GM18505 (cell line): ENCODE measurements at regions not wholly inside any gene's neighbourhood (a gene's known extent, or its start where the extent isn't known, plus 50 kb on each side); places are given as distances from the start of the nearest gene placed in this dataset.

ENCODE experiments used
- ATAC-seq: cut with Tn5 transposase; IDR thresholded peaks from one replicate; pipeline ENCODE4 v1.9.1; 2021; ENCODE audit not compliant: unreplicated experiment
- POLR2A ChIP-seq: IDR thresholded peaks from 4 replicates; pipeline ENCODE4 v1.6.1; 2011; ENCODE audit warnings: borderline replicate concordance; ENCODE audit not compliant: insufficient read depth, insufficient read length; ENCODE audit errors: extremely low read depth

DNA sequence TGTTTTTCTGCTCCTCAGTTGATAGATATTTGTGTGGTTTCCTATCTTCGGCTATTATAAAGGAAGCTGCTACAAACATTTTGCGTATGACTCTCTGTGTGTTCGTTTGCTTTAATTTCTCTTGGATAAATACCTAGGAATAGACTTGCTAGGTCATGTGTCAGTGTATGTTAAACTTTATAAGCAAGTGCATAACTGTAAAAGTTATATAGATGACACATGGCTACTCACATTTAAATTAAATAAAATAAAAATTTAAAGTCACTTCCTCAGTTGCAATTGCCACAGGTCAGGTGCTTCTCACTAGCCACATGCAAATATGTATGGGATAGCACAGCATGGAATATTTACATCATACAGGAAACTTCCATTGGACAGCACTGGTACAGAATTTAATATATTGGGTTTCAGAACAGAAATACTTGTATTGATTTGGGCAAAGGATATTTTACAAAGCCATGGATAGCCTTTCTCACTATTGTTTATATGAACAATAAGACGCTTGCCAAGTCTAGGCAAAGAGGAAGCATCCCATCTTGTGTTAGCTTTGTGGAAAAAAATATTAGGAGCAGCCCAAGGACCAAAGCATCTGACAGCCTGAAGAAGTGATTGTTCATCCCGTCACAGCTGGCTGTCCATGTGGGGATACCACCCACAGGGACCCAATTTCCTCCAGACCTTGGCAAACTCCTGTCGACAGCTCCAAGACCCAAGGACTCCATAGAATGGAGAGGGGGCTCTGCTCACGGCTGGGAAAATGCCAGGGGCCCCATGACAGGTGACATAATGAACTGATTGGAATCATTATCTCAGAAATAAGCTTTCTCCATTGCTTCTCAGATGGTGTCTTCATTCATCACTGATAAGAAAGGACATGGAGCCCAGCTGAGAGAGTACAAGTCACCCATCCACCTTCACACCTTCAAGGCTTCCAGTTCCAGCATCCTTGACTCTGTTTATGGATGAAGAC is 196.7 kb downstream of the SH3BP4 start:
- no peak for TF ChIP-seq POLR2A
- no peak for ATAC-seq

DNA sequence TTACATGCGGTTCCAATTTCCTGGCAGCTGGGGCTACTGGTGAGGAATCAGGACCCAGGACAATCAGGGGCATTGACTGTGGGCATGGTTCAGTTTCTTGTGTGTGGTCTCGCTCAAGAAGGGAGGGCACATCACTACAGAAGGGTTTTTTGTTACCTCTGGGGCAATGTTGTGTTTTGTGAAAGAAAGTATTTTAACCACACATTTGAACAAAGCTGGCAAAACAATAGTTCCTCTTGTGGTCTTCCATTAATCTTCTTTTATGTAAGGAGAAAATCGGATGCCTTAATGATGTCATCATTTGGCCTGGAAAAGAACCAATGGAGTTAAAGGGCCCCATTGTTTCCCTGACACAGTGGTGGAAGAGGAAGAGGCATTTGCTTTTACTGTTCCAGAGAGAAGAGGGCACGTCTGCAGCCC is 197.4 kb downstream of the SH3BP4 start:
- no peak for TF ChIP-seq POLR2A
- ATAC-seq, result no peak

DNA sequence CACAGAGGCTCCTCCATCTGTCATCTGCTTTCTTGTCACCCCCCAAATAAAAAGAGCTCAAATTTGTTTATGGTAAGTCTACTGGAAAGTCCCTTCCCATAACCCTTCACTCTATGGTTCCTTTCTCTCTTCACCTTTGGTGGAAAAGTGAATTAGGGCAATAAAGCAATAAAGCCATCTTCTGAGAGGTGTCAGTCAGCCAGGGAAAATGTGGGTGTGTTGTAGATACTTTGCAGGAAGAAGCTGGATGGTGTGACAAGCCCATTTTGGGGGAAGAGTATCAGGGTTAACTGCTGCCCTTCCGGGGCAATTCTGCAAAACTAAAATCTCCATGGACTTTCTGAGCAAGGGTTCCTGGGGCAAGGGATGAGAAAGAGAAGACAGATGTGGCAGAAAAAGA is 197.9 kb downstream of the SH3BP4 start:
- TF ChIP-seq POLR2A, result no peak
- no peak for ATAC-seq

DNA sequence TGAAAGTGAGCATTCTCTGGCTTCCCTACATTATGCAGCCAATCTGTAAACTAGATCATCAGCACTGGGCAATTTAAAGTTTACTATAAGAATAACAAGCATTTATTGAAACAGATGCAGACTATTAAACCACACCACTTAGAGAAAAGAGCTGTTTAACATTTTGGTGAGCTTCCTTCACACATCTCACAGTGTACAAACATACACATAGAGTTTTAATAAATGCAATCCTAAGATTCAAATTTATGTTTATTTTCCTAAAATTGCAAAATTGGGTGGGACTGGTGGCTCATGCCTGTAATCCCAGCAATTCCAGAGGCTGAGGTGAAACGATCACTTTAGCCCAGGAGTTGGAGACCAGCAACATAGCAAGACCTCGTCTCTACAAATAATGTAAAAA is 199.3 kb downstream of the SH3BP4 start:
- ATAC-seq, result no peak
- TF ChIP-seq POLR2A, result no peak

DNA sequence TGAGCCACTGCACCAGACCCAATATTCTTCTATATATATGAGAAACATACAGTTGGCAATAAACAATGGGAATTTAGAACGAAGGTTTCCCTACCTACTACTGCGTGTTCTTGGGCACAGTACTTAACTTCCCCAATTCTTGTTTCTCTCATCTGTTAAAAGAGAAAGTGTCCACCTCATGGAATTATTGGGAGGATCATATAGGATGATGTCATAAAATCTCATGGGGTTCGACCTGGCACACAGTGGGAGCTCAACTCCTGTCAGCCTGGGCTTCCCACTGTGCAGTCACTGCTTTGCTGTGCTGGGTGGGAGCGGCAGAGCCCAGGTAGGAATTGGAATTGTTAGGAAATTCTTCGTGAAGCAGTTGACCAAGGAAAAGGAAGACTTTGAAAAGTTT is 203.3 kb downstream of the SH3BP4 start:
- ATAC-seq, result no peak

DNA sequence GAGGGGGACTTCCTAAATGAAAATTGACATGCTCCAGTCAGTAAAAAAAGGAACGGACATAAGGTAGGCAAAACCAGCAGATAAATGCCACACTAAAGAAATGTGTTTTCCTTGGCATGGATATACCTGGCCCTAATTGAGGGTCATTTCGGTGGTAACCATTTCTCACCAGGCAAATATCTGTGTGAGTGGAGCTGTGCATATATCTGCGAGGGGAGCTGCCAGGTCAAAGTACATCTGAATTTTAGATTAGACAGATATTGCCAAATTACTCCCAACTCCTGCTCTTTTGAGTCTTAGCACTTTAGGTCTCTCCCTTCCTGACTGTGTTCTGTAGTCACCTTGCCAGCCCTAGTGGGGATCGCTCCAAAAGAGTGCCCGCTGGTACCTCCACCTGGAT is 204.2 kb downstream of the SH3BP4 start:
- no peak for ATAC-seq
- TF ChIP-seq POLR2A, result no peak

More for the DNA sequence above, 203.3 kb downstream of the SH3BP4 start:
- no peak for TF ChIP-seq POLR2A

DNA sequence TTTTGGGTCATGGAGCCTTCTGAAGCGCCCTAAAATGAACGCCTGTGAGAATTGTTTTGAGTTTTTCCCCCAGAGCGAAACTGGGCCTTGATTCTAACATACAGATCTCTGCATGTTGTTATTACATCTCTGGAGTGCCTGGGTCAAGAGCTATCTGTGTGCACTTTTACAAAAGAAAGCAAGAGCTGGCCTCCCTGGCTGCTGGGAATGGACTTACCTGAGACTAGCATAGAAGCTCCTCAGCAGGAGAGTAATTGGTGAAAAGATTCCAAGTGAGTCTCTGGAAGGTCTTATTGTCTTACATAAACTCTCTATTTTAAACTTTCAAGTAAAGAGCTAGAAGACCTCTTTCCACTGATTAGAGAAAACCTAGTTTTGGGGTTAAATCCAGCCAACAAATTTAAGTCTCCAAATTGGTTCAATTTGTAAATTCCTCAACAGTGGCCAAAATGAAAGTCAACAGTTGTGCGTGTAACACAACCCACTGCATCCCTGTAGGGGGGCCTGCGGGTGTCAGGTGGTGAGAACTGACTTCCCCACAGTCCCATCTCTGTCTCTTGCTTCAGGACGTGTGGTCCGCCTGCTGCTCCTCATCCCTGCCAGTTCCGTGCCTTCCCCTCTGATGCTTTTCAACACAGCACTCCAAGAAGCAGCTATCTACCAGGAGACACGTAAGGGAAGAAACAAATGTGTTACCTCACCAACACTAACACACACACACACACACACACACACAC is 206.1 kb downstream of the SH3BP4 start:
- no peak for TF ChIP-seq POLR2A
- no peak for ATAC-seq

DNA sequence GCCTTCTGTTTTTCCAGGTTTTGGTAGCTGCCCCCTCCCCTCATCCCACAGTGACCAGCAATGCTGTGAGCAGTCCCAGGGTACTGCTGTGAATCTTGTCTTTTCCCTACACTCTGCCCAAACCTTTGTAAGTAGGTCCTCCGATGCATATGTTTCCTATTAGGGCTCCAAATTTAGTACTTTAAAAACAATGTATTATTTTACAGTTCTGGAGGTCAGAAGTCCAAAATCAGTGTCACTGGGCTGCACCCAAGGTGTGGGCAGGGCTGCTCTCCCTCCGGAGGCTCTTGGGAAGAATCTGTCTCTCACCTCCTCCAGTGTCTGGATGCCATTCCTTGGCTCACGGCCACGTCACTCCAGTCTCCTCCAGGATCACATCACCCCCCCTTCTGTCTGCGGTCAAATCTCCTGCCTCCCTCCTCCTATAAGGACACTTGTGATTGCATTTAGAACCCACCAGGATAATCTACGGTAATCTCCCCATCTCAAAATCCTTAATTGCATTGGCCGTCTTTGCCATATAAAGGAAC is 208.5 kb downstream of the SH3BP4 start:
- no peak for ATAC-seq
- no peak for TF ChIP-seq POLR2A

DNA sequence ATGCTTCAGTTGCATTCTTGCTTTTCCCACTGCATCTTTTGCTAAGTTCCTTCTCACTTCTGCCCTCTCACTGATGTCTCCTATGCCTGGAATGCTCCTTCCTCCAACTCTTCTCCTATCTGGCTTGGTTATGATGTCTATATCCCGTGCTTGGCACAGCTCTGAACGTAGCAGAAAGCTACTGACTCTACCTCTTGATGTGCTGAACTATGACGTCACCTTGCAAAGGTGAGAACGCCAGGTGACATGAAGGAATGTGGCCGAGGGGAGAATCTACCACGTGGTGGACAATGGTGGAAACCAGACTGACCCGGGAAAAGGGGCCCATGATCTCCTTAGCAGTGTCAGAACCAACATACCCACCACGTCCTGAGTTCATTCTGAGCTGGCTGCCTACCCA is 209.7 kb downstream of the SH3BP4 start:
- no peak for ATAC-seq
- no peak for TF ChIP-seq POLR2A

DNA sequence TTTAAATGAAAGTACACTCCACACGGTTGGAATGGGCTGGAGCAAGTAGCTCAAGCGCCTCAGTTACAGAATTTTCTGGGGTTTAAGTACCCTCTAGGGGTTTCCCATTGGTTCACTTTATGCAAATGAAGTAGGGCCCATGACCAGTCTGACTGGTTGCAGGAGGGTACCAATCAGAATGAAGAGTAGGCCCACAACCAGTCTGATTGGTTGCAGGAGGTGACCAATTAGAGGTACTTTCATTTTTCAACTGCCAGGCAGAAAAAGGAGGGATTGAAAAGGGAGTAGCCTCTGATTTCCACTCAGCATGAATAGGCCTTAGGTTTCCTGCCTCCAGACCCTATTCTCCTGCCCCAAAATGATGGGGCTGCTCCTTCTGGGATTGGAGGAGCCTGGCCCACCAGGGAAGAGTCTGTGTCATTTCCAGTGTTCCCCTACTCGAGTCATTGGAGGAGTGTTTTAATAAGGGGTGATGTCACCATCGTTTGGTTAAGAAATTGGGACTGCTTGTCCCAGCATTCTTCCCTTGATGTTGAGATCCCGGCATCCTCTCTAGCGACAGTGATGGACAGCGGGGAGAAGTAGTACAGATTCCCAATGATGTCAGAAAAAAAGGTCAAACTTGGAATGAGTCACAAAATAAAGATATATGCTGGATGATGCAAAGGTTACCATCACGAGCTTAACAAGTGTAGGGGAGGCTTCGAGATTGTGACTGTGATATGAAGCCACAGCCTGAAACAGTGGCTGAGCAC is 210.4 kb downstream of the SH3BP4 start:
- no peak for ATAC-seq
- TF ChIP-seq POLR2A, result no peak

DNA sequence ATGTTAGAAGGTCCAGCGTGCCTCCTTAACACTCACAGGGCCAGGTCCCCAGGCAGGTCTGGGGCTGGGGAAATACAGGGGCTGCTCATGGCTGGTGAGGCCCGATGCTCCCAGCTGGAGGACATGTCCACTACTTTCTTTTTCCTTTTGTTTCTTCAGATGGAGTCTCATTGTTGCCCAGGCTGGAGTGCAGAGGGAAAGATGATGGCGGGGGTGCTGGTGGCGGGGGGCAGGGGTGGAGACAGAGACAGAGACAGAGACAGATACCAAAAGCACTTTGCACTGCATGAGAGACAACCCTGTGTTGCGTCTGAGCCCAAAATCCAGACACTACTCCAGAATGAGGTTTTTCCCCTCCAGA is 211.0 kb downstream of the SH3BP4 start:
- no peak for ATAC-seq
- TF ChIP-seq POLR2A, result no peak

DNA sequence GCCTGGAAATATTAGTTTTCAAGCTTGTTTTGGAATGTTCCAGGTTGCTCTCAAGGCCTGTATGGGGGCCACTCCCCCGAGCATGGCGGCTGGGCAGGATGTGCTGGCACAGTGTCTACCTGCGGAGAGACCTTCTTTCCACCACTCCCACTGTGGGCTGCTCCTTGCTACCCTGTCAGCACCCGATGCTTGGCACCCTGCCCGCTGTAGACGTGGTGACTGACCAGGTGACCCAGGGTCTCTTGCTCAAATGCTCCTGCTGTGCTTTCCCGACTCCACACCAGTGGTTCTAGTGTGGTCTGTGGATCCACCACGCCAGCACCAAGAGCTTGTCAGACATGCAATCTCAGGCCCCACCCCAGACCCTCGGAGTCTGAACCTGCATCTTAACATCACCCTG is 213.3 kb downstream of the SH3BP4 start:
- no peak for TF ChIP-seq POLR2A
- no peak for ATAC-seq

DNA sequence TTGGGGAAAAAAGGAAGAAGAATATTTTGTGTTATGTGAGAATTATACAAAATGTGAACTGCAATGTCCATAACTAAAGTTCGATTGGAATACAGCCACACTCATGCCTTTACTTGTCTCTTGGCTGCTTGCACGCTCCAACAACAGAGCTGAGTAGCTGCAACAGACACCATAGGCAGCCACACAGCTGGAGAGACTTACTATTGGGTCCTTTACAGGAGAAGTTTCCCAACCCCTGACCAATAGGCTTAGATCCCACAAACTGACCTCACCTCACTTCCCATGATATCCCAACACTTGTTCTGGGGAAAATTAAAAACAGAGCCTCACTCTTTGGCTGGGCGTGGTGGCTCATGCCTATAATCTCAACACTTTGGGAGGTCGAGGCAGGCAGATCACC is 213.8 kb downstream of the SH3BP4 start:
- TF ChIP-seq POLR2A, result no peak
- no peak for ATAC-seq
